ENCODE measurements at regions not wholly inside any gene's neighbourhood (a gene's known extent, or its start where the extent isn't known, plus 50 kb on each side); places are given as distances from the start of the nearest gene placed in this dataset.

DNA sequence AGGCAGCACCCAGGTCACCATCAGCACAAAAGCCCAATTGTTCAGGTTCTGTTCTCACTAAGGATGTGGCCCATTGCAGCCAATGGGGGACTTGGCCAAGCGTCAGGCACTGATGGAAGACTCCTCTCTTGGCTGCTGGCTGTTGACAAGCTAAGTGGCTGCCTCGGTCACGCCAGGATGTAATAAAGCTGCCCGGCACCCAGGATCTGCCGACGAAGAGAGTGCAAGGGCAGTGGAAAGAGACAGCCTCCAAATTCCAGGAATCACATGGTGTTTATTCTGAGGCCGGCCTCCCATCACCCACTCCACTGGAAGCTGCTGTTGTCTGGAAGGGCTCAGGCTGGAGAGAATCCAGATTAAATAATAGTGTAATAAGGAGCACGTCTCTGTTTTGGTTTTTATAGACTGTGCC lies 451.8 kb upstream of the TBX3 start:
- TF ChIP-seq POLR2A (IDR thresholded peaks at IDR 0.05; ENCODE audit: low read length): no peak
- no peak for TF ChIP-seq GATA1 (IDR thresholded peaks at IDR 0.05; ENCODE audit: low read depth, low read length)

Data from erythroblast (primary cell).